Myocyte (in vitro differentiated cells): ENCODE measurements at regions not wholly inside any gene's neighbourhood (a gene's known extent, or its start where the extent isn't known, plus 50 kb on each side); places are given as distances from the start of the nearest gene placed in this dataset.

Source experiments
- DNase-seq: peaks from one replicate; pipeline ENCODE4 v3.0.0-alpha.2; 2012; ENCODE audit warnings: low read depth

DNA sequence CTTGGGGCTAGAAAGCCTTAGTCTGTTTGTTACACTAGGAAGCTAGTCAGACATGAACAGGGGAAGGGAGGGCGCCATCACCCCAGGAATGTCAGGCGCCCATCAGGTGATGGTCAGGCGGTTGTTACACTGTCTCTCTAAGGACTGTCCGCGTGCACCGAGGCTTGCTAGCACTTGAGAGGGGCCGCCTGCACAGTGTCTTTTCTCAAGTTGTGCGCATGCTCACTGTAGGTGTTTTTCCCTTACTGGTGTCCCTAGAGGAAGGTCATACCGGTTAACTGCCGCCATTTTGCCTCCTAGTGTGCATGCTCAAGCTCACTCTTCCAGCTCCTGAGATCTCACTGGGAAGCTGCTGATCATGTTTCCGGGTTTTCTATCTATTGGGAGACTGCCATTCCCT lies 855.0 kb upstream of the TMEM132C start:
- no peak for DNase-seq

DNA sequence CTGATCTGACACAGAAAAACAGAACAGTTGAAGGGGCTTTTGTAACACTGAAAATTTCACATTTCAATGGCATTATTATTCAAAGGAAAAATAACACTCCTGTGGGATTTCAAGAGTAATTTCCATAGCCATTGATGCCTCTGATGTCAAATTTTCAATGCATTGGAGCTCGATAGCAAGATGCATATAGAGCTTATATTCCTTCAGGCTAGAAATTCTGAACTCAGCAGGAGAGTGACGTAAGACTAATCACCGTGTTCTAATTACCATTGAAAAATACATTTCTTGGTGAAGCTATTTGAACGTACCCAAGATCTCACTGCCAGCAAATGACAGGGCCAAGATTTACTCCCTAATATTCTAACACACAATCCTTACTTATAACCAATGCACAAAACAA lies 854.1 kb upstream of the TMEM132C start:
- DNase-seq = no peak

DNA sequence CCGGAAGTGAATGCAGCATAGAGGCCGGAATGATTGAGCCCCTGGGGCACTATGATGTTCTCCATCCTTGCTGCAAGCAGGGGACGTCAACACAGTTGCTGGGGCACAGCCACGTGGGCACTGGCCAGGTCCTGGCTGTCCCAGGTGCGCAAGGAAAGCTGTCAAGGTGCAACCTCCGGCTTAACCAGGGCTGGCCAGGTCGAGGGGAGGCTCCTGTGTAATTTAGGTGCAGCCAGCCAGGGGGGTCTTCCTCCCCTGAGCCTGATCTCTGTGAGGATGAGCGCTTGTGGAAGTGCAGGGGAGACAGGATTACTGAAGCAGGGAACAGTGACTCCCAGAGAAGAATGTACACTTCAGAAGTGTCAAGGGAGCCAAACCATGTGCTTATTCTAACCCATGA lies 852.8 kb upstream of the TMEM132C start:
- DNase-seq = no peak

DNA sequence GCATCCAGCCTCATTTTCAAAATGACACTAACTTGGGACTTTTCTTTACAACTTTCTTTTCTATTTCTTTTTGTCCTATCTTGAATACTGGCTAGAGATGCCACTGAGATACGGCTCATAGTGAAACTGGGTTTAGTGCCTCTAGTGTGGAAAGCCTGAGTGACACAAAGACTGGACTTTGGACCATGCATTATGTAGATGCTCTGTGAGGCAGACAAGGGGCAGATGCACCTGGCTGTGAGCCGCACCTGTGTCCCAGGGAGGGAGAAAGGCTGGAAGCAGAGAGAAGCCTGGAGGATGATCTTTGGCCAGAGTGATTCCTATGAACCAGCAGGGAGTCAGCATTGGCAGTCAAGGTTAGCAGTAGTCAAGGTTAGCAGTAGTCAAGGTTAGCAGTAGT lies 852.3 kb upstream of the TMEM132C start:
- no peak for DNase-seq

DNA sequence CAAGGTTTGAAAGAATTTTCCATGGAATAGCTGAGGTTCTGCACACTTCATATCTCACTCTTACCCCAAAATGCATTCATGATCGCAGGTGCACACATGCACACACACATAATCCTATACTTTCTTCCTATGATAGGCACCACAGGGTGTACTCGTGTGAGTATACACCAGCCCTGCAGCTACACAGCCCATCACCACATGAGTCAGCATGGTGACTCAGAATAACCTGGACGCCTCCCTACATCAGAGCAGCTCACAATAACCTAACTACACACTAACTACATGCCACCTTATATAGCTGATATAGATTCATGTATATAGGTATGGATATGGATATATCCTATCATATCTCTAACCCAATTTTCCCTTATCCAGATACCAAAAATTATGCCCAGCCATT lies 850.2 kb upstream of the TMEM132C start:
- DNase-seq = no peak

DNA sequence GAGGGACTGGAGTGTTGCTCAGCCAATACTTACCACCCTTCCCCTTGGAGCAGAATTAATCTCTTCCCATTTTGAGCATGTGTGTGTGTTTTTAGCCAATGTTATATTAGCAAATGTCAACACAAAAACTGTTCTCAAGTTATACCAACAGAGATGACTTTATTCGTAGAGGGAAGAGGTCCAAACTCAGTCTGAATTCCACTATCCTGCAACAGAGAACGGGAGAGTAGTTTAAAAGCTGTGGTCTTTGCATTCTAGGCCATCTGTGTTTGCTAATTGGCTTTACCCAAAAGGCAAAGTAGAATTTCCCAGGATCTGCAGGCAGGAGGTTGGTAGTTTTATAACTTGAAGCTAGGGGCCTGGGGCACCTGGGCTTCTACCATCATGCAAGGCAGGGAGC lies 847.9 kb upstream of the TMEM132C start:
- no peak for DNase-seq

DNA sequence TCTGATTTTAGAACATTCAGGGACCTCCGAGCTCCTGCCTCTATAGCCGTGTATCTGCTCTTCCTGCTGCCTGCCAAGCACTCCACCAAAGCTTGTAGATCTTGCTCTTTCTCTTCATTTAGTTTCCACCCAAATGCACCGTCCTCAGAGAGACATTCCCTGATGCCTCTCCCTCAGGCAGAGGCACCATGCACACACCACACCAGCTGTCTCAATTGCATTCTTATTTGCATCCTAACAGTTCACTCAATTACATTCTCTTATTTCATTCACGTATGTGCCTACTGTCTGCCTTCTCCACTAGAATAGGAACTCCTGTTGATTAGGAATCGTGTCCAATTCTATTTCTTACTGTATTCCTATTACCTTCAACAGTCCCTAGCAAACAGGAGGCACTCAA lies 845.4 kb upstream of the TMEM132C start:
- DNase-seq = no peak

DNA sequence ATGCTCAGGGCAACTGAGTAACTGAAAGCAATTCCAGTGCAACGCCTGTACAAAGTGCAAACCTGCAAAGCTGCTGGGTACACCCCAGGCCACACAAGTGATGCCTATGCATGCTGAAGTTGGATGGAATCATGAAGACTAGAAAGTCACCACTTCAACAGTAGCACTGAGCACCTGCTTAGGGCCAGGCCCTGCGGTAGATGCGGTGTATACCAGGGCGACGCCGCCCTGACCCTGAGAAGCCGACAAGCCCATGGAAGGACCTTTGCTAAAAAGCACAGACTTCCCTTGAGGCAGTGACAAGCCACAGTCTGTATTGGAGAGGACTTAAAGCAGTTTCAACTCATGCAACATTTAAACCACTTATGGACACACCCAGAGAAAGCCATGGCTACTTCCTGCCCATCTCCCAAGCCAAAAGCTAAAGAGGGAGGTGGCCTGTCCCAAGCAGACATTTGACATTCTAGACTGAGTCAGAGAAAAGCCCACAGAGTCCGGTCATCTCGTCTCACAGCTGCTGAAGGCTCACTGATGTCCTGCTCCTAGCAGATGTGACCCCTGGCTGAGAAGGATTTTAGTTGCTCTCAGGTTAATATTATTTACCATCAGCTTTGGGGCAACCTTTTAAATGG lies 843.9 kb upstream of the TMEM132C start:
- peak; percentile 78 for DNase-seq

DNA sequence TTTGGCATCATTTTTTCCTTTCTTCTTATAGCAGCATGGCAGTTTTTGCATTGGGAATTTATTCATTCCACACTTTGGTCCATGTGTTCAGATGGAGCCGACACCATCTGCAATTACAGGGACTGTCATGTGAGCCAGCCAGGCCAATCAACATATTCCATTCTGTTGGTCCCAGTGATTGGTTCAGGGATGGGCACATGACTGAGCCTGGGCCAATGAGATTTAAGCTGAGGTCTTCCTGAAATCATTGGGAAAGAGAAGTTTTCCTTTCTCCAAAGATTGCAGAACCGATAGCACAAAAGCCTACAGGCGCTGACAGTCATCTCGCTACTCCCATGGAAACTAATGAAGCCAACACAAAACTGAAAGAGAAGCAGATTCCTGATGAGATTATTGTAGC lies 841.5 kb upstream of the TMEM132C start:
- no peak for DNase-seq

DNA sequence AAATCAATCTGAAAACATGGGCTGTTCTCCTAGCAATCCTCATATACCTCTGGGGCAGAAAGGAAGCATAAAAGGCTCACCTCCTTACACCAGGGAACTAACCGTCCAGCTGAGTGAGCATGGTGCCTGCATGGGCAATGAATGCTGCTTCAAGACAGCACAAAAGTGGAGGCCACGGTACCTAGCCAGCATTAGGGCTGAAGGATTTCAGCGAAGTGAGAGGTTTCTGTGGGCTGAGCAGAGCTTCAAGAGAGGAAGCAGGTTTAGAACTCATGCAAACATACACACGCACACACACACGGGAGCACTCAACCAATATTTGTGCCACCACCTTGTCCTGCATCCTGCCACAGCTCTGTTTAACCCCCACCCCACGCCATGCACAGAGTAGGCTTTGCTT lies 838.5 kb upstream of the TMEM132C start:
- no peak for DNase-seq

DNA sequence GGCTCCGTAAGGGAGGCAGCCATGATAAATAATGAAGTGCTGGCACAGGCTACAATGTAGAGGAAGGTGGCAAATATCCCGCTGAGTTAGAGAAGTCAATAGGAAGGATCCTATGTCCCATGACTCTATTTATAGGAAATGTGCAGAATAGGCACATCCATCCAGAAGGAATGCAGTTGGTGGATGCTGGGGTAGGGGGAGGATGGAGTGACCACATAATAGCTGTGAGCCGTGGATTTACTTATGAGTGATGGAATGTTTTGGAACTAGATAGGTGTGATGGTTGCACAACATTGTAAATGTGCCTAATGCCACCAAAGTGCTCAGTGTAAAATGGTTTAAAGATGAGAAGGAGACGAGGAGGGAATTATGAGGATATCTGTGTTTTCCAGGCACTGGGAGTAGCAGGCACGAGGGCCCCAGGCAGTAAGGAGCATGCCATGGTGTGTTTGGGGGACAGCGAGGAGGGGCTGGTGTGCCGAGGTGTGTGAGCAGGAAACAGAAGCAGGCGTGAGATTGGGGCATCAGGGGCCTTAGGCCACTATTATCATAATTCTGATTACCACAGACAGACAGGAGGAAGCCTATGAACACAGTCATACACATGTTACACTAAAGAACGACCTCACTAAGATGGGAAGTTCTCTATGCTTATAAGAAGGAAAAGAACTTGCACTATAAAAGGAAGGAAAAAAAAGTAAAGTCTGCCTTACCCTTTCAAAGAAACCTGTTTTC lies 837.3 kb upstream of the TMEM132C start:
- DNase-seq = no peak

DNA sequence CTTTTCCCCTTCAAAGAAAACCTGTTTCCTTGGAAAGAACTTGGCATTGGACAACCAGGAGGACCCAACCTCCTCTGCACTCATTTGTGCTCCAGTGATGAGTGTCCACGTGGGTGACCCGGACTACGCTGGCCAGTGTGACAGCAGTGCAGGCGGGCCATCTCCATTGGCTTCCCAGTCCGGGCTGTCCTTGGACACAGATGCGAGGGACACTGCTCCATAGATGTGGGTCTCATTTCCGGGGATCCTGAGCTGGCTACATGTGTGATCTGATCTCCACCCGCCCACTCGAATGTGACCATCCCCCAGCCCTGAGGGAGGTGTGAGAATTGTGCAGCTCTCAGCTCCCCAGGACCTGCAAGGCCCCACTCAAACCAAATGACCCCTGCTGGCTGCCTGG lies 836.6 kb upstream of the TMEM132C start:
- DNase-seq = no peak

DNA sequence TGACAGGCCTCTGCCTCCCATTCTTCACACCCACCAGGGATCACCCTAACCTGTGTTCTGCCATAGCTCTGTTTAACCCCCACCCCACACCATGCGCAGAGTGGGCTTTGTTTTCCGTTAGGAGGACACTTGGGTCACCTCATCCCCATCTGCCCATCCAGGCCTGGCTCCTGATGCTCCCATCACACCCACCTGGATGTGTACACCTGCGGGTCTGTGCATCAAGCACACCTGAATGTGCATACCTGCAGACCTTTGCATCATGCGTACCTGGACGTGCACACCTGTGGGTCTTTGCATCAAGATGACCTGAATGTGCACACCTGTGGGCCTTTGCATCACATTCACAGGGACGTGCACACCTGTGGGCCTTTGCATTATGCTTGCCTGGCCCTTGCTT lies 835.8 kb upstream of the TMEM132C start:
- no peak for DNase-seq

DNA sequence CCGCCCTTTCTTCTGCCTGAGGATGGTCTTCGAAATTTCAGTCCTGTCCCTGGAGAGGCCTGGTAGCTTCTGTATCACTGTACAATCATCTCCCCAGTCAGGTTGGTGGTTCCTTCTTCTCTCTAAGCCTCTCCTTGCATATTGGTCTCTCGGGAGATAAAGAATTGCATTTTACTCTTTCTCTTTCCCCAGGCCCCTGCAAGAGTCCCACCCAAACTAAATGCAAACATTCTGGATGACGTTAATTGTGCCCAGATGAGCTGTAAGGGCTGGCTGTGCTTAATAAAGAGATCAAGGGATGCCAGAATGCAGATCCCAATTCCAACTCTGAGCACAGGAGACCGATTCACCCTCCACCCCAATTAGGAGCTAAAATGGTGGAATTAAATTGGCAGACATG lies 835.4 kb upstream of the TMEM132C start:
- no peak for DNase-seq

DNA sequence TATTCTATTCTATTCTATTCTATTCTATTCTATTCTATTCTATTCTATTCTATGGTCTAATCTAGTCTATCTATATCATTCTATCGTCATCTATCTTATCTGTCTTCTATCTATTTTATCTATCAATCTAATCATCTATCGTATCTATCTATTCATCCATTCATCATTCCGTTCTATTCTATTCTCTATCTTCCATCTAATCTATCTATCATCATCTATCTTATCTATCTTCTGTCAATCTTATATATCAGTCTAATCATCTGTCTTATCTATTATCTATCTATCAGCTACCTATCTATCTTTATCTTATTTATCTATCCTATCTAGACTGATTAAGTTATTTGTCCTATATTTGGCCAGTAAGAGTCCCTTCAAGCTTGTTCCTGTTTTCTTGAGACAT lies 831.5 kb upstream of the TMEM132C start:
- DNase-seq = no peak

DNA sequence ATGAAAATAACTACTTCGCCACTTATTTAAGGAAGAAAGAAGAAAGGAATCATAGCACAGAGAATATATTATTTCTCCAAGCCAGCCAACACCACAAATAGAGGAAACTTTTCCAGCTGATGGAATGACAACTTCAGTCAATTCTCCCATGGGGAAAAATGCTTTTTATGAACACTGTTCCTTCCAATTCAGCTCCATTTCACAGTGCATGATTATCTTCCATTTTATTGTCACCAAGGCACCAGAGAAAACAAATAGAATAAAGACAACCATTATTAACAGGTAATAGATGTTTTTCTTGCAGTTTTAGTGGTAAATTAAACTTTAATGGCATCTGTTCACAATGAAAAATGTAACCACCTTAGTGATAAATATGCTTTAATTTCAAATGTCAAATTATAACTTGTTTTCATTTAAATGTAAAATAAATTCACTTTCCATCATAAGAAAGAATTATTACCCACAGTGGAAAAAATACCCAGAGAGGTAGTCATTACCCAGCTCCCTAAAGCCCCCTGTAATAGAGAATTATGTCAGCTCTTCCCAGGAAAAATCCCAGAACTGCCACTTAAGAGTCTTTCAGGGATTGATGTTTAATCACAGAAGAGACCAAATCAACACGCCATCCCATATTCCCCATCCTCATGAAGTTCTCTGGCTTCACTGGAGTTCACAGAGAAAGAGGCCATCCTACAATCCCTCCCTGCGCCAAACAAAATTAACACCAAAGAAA lies 828.3 kb upstream of the TMEM132C start:
- no peak for DNase-seq

DNA sequence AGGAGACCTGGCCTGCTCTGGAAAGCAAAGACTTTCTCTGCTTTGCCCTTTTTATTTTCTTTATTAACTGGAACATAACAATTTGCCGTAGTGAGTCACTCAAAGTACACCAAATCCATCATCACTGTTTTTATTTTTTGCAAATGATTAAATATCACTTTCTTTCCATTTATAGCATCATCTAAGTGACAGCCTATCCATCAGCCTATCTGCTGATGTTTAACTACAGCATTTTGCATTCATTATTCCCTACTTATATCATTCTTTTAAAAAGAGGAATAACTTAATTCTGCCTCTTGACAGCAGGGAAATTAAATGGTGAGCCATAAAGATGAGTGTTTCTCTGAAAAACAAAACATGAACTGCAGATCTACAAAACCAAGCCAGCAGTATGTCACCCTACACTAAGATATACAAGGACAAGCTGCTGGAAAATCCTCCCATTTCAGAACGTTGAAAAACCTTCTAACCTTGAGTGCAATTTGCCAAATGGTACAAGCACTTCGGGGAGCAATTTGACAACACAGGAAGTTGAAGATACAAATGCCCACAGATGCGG lies 821.3 kb upstream of the TMEM132C start:
- no peak for DNase-seq

DNA sequence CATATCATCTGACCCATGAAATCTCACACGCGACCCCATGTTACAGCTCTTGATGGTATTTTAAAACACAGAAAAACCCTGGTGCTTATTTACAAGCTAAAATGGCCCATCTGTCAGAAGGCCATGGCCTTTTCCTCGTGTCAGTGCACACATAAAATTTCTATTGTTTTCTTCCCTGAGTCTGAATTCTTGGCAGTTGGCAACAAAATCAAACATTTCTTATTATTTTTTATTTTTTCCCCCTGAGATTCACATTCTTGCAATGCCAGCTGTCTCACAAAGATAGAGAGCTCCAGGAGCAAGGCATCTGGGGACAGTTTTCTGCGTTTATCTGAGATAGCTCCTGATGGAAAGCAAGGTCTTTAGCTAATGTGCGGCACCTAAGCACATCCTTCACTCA lies 818.1 kb upstream of the TMEM132C start:
- no peak for DNase-seq

DNA sequence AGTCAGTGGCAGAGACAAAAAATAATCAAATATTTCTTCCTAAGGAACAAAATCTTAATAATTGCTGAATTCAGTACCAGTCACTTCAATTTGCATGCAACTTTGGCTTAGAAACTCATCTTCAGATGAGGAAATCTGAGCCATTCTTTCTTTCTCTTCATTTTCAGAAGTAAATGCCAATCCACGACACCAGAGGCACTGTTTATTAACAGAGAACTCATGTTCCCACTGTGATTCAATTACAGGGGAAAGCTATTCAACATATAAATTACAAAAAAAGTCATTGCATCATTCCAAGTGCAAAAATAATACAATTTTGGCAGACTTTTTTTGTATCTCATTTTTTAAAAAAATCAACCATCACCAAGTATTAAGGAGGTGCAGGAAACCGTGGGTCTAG lies 816.1 kb upstream of the TMEM132C start:
- DNase-seq = no peak

DNA sequence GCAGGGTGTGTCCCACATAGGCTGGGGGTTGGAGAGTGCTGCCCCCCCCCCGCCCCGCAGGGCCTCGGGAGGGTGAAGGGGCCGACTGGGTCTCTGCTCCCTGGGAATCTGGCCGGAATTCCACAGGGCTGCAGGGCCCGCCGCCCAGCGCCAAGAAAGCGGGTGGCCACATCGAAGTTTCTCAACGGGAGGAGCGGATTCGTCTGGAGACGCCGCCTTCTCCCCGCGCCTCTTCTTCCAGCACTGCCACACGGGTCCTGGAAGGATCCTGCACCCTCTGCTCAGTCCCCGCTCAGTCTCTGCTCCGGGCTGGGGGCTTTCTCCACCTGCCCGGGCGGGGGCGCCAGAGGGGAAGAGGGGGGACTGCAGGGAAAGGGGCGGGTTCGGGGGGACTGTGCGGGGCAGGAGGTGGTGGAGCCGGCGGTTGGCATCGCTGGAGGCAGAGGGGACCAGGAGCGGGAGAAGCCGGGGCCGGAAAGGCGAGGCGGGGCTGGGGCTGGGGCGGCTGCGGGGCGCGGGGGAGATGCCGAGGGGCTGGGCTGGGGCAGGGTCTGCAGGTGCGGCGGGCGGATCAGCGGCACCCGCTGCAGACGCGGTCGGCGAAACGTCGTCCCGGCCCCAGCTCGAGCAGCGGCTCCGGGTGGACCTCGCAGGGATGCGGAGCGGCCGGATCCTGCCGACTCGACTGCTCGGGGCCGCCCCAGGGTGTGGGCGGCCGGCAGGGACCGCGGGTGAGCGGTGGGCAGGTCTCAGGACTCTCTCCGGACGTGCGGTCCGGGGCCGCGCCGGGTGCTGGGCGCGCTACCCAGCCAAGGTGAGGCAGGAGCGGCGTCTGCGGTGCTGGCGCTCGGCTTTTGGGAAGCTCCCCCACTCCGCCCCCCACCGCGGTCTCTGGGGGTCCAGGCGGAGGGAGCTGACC lies 811.4 kb upstream of the TMEM132C start:
- DNase-seq = no peak

DNA sequence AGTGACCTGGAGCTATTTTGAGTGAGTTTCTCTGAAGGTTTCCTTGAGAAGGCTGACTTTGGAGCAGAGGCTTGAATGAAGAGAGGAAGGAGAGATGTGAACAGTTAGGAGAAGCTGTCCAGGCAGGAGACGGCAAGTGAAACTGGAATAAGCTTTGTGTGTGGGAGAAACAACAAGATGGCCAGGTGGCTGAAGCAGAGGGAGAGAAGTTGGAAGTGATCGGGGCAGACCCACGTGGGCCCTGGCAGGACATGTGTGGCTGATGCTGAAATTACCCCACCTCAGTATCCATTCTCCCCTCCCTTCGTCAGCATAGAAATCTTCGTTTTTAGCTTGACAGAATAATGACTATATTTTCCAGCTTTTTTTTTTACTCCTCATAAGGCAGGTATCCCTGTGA lies 809.2 kb upstream of the TMEM132C start:
- DNase-seq = no peak
